GM11168 (cell line): ENCODE measurements at regions not wholly inside any gene's neighbourhood (a gene's known extent, or its start where the extent isn't known, plus 50 kb on each side); places are given as distances from the start of the nearest gene placed in this dataset.

Experiments used
- in situ Hi-C: fragments of 300-500 bp; cut with MboI; formaldehyde crosslinking; loops from one replicate; pipeline ENCODE4 v1.12.0; 2022; ENCODE audit warnings: low sequenced_read_pairs; ENCODE audit not compliant: unreplicated experiment

DNA sequence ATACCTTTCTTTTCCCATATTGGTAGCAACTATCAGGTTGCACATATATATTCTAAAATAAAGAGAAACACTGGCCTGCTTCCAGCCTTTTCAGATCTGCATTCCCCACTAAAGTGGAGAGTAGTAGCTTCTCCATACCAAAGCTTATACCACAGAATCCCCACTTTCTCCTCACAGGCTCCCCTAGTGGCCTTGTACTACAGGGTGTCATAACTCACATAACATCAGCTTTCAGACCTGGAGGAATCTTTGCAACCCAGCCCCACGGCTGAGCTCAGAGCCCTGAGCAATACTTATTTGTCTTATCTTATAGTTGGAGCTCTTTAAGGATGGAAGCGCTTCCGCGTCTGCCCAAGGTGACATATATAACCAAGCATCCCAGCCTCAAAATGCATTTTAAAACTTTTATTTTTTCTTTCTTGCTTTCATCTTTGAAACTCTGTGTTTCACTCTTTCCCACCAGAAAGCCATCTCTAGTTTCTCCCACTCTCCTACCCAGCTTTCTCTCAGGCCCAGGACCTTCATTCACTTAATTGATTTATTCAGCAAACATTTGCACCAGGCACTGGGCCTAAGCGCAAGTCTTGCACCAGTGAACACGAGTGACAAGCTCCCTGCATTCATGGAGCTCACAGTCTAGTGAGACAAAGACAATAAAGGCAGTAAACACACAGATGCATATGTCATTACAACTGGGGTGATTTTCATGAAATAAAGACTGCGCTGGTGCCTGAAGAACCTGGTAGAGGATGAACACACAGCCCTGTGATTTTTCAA is 254.7 kb downstream of the IPO8 start:
- in situ Hi-C loops, result no loop called here

GRCh38 chr12:30439201-30439600 is 256.5 kb downstream of the IPO8 start:
- in situ Hi-C loops, result no loop called here

- in situ Hi-C loops, result no loop called here
Measured at GRCh38 chr12:30438601-30439041, 257.0 kb downstream of the IPO8 start.

- in situ Hi-C loops, result no loop called here
Measured at GRCh38 chr12:30437616-30438015, 258.1 kb downstream of the IPO8 start.

GRCh38 chr12:30437044-30437443 is 258.6 kb downstream of the IPO8 start:
- in situ Hi-C loops, result no loop called here

DNA sequence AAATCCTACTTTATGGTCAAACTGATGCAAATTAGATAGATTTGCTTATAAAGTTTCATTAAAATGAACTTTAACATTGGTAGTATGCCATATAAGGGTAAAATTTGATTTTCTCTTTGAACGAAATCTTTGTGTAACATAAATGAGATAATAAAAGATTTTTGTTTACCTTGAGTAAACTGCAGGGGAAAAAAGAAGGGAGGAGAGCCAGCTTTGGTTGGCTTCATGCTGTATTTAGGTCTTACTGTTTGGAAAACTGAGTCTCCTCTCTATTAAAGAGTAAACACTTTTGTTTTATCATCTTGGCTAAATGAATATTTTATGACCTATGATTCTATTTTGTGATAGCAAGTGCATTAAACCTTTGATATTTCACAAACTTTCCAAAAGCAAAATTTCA is 267.6 kb downstream of the IPO8 start:
- in situ Hi-C loops, result no loop called here

DNA sequence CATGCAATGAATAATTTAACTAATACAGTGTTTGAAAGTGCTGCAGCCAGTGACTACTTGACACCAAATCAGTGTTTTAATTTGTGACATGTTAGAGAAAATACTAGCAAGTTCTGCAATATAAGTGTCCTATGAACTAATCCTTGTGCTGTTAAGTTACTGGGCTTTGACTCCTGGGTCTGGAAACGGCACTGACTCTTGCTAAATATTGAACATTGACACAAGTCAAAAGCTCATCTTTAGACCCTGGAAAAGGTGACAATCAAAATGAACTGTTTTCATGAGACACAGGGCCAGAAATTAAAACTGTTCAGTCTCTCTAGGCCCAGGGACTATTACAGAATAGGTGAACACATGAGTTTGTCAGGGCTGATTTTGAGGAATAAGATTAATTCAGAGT is 268.1 kb downstream of the IPO8 start:
- in situ Hi-C loops, result no loop called here

DNA sequence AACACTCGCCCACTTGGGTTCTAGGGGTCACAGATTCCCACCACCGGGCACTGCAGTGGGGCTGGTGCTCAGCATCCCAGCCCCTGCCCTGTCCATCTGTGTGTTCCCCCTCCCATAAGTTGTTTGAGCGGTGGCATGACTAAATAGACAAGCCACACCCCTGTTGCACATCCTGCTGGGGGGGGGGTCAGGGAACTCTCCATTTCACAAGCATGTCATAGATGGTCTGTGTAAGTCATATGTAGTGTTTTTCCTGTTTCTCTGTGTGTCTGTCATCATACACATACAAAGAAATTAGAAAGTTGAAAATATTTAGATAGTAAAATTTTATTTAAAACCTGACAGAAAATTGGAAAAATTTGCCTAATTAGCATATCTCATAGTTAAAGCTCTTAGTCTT is 270.2 kb downstream of the IPO8 start:
- in situ Hi-C loops, result no loop called here

GRCh38 chr12:30423330-30423729 is 272.3 kb downstream of the IPO8 start:
- in situ Hi-C loops, result no loop called here

- in situ Hi-C loops, result no loop called here
Measured at GRCh38 chr12:30422844-30423243, 272.8 kb downstream of the IPO8 start.

DNA sequence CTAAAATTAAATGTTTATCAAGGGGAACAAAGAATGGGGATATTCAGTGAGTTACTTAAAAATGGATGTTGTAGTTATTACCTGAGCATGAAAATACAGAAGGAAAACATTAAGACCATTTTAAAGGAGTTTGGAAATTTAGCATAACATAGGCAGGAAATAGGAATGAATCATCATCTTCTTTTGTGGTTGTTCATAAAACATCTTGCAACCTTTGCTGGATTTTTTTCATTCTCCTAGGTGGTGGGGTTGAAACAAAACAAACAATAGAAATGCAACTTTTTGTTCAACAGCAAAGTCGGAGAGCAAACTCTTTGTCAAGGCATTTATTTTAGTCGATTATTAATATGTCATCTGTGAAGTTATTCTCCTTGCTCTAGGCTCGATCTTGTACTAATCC is 275.1 kb downstream of the IPO8 start:
- in situ Hi-C loops, result no loop called here

GRCh38 chr12:30417697-30418231 is 277.9 kb downstream of the IPO8 start:
- in situ Hi-C loops, result no loop called here

DNA sequence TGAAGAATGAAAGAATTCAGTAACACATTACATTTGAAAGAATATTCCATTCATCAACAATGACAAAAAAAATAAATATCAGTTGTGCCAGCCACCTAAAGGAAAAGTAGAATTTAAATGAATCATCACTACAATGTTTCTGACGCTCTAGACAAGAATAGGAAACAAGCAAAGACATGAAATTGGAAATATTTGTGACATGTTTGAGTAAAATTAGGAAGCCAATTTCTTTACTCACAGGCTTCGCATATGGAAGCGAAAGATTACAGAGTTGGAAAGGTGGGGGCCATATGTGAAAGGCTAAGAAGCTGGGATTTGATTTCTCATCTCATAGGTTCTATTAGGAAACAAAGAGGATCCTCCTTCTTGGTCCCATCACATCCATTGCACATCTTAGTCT is 279.0 kb downstream of the IPO8 start:
- in situ Hi-C loops, result no loop called here

DNA sequence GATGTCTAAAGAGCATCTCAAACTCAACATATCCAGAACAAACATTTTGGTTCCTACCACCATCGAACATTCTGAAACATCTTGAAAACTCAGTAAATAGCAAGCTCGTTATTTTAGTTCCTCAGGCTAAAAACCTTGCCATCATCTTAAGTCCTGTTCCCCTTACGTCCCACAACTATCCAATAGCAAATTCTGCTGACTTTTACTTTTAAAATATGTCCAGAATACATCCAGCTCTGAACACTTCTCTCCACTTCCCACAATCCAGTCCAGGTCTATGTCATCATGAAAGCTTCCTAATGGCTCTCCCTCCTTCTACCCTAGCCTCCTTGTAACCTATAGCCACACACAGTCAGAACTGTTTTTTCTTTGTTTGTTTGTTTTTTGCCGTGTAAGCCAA is 279.9 kb downstream of the IPO8 start:
- in situ Hi-C loops, result no loop called here

- in situ Hi-C loops, result no loop called here
Measured at GRCh38 chr12:30414507-30414906, 281.2 kb downstream of the IPO8 start.

DNA sequence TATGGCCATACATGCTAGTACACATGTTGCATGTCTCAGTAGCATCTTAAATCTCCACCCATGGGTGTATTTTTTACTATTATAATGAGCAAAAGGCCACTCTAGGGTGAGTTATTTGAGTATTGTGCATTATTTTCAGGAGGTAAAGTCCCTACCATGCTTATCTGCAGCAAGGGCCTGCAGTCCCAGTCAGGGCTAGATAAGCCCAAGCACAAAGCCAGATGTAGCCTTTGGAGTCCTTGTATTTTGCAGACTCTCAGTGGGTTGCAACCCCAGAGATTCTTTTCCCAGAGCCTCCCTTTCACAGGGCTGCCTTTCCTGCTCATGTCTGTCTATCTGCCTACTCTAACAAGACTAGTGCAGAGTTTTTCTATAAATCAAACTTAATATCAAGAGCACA is 295.3 kb downstream of the IPO8 start:
- in situ Hi-C loops, result no loop called here

- in situ Hi-C loops, result no loop called here
Measured at GRCh38 chr12:30399859-30400258, 295.8 kb downstream of the IPO8 start.

DNA sequence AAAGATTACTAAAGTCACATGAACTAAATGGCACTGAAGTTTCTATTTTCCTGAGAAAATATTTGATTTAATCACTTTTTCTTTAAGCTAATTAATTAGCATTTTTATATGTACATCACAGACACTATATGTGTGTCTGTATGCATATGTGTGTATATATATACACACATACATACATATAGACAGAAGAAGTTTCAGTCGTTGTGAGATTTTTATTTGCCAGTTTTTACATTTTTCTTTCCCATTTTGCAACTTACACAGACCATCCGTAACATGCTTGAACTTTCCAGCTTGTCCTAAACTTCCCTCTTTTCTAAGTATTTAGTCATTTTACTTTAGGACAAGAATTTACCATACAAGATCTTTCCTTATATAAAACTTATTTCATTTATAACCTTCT is 299.1 kb downstream of the IPO8 start:
- in situ Hi-C loops, result no loop called here

DNA sequence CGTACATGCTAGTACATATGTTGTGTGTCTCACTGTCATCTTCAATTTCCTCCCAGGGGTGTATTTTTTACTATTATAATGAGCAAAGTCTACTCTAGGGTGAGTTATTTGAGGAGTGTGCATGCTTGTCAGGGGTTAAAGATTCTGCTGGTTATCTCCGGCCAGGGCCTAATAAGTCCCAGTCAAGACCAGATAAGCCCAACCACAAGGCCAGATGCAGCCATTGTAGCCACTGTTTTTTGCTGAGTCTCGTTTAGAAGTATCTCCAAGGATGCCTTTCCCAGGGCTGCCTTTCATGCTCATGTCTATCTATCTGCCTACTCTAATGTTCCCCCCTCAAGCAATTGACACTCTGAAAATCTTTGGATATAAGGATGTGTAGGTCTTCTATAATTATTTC is 300.5 kb downstream of the IPO8 start:
- in situ Hi-C loops, result no loop called here

- in situ Hi-C loops, result no loop called here
Measured at GRCh38 chr12:30391766-30392366, 303.8 kb downstream of the IPO8 start.

GRCh38 chr12:30385706-30386105 is 310.0 kb downstream of the IPO8 start:
- in situ Hi-C loops, result no loop called here

GRCh38 chr12:30384976-30385375 is 310.7 kb downstream of the IPO8 start:
- in situ Hi-C loops, result no loop called here
